HL-60/S4 treated with retinoic acid at 250 ng/mL for 4 days and 3 days (cell line): ENCODE measurements at regions not wholly inside any gene's neighbourhood (a gene's known extent, or its start where the extent isn't known, plus 50 kb on each side); places are given as distances from the start of the nearest gene placed in this dataset.

Experiments used
- in situ Hi-C: fragments of 300-500 bp; cut with MboI; formaldehyde crosslinking; loops from 2 replicates; pipeline ENCODE4 v1.7.0; 2022; ENCODE audit warnings: low sequenced_read_pairs

GRCh38 chr10:90975096-90975495, 54.2 kb upstream of the ANKRD1 start:
- in situ Hi-C loops, result no loop called here

GRCh38 chr10:90977162-90977854, 56.4 kb upstream of the ANKRD1 start:
- in situ Hi-C loops, result no loop called here

GRCh38 chr10:90977855-90978486, 57.1 kb upstream of the ANKRD1 start:
- in situ Hi-C loops, result no loop called here

GRCh38 chr10:90982406-90983008, 61.6 kb upstream of the ANKRD1 start:
- in situ Hi-C loops, result no loop called here

- in situ Hi-C loops, result no loop called here
Observed at GRCh38 chr10:90983914-90984549, 63.1 kb upstream of the ANKRD1 start.

GRCh38 chr10:90984898-90985297, 64.0 kb upstream of the ANKRD1 start:
- in situ Hi-C loops, result no loop called here

GRCh38 chr10:90985321-90985933, 64.5 kb upstream of the ANKRD1 start:
- in situ Hi-C loops, result no loop called here

- in situ Hi-C loops, result no loop called here
Observed at GRCh38 chr10:90986136-90986760, 65.4 kb upstream of the ANKRD1 start.

GRCh38 chr10:90986870-90987269, 66.0 kb upstream of the ANKRD1 start:
- in situ Hi-C loops, result no loop called here

GRCh38 chr10:90987383-90987782, 66.5 kb upstream of the ANKRD1 start:
- in situ Hi-C loops, result no loop called here

- in situ Hi-C loops, result no loop called here
Observed at GRCh38 chr10:90988024-90988423, 67.1 kb upstream of the ANKRD1 start.

GRCh38 chr10:90988802-90989201, 67.9 kb upstream of the ANKRD1 start:
- in situ Hi-C loops, result no loop called here

GRCh38 chr10:90989378-90989777, 68.5 kb upstream of the ANKRD1 start:
- in situ Hi-C loops, result no loop called here

GRCh38 chr10:90992462-90992861, 71.6 kb upstream of the ANKRD1 start:
- in situ Hi-C loops, result no loop called here

- in situ Hi-C loops, result no loop called here
Observed at GRCh38 chr10:90993340-90993739, 72.5 kb upstream of the ANKRD1 start.

GRCh38 chr10:90997670-90998069, 76.8 kb upstream of the ANKRD1 start:
- in situ Hi-C loops, result no loop called here

GRCh38 chr10:90998733-90999511, 78.0 kb upstream of the ANKRD1 start:
- in situ Hi-C loops, result no loop called here

- in situ Hi-C loops, result loop anchor here (25.0 kb wide), 1 partner anchor 238 kb away; no protein-coding TSS in a partner anchor
Observed at GRCh38 chr10:90999512-91000172, 78.8 kb upstream of the ANKRD1 start.

GRCh38 chr10:91000470-91000869, 79.6 kb upstream of the ANKRD1 start:
- in situ Hi-C loops, result loop anchor here (25.0 kb wide), 1 partner anchor 237 kb away; no protein-coding TSS in a partner anchor
